Right kidney (tissue), 1 donor: ENCODE measurements at regions not wholly inside any gene's neighbourhood (a gene's known extent, or its start where the extent isn't known, plus 50 kb on each side); places are given as distances from the start of the nearest gene placed in this dataset.
"Not testable (repeated sequence)": the region's sequence is repeated elsewhere in the genome, so short reads cannot be mapped to it uniquely, and the experiment has no call there.

Experiments
- DNase-seq: peaks from one replicate; pipeline ENCODE4 v3.0.0-alpha.2; 2016

DNA sequence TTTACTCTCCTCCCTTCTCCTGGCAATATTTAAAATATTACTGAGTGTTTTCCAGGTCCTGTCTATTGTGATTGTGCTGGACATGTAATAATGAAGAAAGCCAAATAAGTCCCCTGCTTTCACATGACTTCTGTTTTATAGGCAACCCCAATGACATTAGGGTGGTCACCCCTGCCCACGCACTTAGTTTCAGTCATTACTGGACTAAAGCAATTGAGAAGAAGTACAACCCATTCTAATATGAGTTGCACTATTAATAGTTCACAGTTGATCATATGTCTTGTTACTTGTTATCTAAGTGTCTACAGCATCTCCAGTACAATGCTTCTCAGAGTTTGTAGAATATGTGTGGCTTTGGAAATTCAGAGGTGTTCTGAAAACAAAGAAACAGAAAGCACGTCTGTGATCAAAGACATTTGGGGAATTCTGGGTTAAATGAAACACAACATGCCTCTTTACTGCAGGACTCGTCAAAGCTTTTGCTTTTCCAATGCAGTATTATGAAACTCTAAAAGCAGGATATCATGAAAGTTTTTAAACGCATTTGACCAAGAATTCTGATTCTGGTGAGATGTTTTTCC lies 789.5 kb downstream of the DHX35 start:
- no peak for DNase-seq

DNA sequence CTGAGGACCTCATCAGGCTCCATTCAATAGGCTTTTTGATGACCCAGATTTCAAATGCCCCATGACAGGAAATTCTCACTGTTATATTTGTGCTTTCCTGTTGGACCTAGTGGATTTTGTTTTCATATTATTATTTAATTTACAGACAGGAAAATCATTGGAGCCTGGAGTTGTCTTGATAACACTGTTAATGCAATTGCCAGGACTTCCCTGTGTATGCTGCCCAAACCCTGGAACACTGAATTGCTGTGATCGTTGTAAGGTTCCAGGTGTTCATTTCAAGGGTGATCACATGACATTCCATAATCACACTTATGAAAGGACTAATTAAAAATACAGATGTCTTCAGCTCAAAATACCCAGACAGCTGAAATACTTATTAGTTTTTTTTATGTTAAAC lies 783.2 kb downstream of the DHX35 start:
- no peak for DNase-seq

DNA sequence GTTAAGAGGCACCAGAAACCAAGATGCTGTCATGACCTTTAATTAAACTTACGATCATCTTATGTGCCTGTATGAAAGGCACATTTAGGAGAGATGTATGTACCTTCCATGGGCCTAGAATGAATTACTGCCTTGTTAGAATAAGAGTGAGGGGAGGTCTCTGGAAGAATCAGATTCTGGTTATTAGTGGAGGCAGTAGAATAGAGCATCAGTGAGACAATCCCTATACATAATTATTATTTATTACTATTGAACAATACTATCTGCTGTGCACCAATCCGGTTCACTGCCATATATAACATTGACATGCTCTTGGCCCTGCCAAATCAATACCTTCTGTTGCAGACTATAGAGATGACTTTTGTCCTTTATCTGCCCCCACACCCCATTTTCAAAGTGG lies 776.5 kb downstream of the DHX35 start:
- DNase-seq = no peak

DNA sequence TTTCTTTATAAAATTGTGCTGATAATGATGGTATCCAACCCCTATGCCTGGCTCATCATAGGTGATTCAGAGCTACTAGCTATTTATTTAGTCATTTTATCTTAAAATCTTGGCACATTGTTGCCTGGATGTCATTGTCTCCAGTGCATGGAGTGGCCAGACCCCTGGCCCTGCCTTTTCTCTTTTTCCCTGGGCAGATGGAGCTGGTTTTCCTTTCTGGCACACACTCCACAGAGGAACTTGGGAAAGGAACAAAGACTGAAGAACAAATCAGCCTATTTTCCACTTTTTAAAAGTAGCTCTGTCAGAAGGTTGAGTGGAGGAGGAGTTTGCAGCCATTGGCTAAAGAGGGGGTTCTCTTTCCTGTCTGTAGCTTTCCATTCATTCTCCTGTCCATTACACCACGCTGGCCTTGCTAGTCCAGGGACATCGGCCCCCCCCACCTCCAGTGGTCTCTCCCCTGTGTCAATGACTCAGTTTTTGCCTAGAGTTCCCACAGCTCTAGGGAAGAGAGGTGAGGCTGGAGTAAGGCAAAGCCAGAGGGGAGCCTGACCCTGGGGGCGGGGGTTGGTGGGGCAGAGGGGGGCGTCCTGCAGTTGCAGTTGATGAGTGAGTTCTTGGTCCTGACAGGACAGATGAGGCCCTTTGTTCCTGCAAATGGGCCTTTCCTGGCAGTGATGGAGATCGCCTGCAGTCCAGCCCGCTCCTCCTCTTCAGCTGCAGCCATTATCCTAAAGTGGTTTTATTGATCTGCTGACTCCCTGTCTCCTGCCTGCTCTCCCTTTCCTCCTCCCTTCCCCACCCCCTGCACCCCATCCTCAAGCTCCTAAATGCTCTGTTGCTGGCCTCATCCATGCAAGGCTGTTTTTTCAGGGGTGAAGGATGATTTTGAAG lies 774.5 kb downstream of the DHX35 start:
- DNase-seq = no peak

DNA sequence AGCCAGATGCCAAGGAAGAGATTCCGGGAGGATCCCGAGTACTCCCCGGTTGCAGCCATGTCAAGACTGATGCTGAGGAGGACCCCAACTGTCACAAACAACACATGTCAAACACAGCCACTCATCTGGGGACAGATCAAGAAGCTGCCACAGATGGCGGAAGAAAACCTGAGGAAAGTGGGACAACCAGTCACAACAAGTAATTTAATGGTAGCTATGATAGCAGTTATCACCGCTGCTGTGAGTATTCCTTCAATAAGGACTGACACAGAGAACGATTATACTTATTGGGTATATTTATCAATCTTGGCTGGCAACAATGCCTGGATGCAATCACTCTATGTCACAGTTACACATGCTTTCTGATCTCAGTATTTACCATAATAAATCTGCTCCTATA lies 763.4 kb downstream of the DHX35 start:
- not testable (repeated sequence) for DNase-seq

DNA sequence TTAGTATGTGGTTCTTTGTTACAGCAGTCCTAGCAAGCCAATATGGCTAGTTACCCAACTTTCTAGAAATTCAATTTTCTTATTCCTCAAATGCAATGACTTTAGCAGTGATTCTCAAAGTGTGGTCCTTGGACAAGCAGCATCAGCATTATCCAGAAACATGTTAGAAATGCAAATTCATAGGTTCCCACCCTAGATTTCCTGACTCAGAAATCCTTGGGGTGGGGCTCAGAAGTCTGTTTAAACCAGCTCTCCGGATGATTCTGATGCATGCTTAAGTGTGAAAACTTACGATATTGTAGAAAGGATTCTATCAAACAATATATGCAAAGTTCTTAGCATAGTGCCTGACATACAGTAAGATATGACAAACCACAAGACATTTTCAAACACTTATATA lies 757.1 kb downstream of the DHX35 start:
- DNase-seq = no peak

DNA sequence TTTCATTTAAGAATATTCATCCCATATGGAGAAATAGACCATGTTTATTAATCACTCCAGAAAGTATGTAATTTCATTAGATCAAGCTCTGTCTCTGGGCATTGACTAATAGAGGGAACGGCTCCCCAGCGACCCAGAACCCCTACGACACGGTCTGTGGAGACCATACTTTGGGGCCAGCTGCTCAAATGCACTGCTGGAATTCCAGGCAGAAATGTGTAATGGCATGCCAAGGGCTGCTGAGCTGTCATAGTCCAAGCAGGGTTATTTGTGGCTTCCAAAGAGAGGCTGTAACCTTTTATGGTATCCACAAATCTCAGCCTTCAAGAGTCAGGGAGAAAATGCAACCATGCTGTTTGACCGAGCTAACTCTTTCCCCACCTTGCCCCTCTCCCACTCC lies 755.8 kb downstream of the DHX35 start:
- DNase-seq = no peak

DNA sequence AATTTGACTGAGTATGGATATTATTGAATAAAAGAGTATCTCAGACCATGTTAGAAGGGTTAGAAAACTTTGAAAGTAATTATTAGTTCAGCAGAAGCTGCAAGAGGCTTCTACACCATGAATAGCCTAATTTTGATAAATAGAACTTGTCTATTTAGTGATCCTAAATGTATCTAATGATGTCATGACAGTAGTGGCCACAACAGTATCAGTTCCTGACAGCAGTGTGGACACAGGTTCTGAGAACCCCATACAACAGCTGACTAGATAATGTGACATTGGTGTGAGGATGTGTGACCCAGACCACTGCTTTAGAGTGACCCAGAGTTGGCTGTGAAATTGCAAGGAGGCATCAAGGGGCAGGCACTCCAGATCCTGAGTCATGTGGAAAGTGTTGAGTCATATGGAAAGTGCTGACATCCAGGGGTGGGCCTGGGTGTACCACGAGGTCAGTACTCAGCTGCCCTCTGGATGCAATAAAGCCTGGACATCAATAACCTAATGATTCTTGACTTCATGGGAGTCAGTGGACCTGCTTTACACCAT lies 754.7 kb downstream of the DHX35 start:
- DNase-seq = no peak

DNA sequence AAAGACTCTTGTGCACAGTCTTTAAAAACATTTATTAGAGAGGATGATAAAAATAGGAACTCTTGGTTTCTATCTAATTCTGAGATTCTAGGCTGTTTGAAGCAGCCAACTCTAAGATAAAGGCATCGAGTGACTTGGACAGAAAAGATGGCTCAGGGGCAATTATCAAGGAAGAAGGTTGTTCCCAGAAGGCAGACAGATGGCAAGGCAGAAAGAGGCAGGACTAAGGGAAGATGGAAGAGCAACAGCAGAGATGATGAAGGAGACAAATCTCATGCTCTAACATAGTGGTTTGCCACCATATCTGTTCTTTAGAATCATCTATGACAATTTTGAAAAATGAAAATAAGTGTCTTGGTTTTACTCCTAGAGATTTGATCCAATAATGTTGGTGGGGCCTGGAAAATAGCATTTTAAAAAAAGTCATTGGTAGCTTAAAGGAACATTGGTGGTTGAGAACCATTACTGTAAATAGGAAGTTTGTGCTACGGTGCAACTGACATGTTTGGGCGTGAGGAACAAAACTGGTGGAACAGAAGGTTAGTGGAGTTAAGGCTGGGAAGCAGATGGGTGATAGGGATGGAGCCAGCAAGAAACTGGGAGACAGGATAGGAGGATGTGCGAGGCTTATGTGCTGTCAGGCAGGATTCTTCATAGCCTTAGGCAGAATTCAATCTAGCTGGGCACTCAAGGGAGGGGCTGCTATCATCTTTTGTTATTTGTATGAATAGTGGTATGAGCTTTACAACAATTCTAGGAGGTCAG lies 751.1 kb downstream of the DHX35 start:
- no peak for DNase-seq

DNA sequence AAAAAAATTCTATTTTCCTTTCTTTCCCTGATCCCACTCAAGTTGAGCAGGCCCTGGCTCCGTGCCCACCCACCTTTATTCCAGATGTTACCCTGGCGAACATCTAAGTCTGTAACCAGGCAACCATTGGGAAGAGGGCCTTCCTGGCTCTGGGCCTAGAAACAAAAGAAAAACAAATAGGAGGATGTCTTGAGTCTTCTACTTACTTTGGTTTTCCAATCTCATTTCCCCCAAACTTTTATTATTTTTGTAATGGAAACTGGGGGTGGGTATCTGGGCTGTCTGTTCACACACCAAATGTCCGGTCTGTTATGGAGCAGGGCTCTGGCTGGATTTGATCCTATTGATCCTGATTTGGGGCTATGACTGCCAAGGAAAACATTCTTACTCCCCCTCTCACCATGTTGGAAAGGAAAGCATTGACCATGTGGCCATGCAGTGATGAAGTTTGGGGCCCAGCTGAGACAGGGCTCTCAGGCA lies 744.1 kb downstream of the DHX35 start:
- no peak for DNase-seq

DNA sequence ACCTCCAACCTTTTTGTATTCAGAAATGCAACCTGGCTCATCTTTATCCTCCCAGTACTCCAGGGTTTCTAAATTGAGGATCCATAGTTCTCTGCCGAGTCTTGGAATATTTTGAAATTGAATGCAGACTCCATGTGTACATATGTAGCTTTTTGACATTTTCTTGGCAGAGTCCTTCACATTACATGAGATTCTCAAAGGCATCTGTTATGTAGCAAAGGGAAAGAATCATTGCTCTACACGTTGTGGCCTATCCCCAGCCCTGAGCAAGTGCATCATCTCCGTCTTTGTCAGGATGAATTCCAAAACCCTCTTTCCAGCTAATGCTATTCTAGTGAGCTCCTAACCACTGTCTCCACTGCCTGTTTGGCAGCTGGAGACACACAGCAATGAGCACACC lies 742.9 kb downstream of the DHX35 start:
- DNase-seq = no peak

DNA sequence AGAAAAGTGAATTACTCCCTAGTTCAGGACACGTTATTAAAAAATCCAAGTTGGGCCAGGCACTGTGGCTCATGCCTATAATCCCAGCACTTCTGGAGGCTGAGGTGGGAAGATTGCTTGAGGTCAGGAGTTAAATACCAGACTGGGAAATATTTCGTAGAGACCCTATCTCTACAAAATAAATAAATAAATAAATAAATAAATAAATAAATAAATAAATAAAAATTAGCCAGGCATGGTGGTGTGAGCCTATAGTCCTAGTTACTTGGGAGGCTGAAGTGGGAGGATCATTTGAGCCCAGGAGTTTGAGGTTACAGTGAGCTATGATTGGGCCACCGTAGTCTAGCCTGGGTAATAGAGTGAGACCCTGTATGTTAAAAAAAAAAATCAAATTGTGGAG lies 741.2 kb downstream of the DHX35 start:
- DNase-seq = not testable (repeated sequence)

DNA sequence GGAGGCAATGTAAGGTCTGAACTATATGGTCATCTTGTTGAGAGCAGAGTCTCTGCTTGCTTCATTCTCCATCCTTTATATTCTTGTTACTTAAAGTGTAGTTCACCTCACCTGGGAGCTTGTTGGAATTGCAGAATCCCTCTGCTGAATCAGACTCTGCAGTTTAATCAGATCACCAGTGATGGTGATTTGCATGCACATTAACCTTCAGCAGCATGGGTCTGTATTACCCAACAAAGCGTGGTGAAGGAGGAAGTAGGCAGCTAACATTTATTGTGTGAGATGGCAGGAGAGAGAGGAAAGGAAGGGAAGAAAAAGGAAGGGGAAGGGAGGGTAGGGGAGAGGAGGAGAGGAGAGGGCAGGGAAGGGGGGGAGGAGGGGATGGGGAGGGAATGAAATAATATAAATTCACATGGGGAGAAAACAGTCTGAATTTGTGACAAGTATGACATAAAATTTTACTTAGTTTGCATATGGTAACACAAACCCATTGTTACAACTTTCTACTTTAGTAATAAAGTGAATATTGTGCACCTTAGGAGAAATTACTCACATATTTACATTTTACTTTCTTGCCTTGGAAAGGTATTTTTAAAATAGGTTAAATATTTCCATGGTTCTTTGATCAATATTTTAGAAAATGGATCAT lies 740.7 kb downstream of the DHX35 start:
- DNase-seq = no peak

DNA sequence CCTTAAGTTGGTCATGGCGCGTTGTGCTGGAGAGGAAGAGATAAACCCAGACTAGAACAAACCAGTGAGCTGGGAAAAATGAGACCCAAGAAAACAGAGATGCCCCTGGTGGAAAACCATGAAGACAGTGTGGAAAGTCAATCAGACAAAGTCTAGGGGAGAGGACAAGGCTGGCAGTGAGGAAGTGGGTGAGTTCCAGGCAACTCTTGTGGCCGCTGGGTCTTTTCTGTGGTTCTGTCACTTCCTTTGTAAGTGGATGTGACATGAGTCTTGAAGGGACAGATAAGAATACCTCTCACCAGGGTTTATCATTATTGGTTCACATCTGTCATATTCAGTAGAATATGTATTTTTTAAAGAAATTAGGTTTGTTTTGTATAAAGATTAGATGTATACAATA lies 738.4 kb downstream of the DHX35 start:
- no peak for DNase-seq

DNA sequence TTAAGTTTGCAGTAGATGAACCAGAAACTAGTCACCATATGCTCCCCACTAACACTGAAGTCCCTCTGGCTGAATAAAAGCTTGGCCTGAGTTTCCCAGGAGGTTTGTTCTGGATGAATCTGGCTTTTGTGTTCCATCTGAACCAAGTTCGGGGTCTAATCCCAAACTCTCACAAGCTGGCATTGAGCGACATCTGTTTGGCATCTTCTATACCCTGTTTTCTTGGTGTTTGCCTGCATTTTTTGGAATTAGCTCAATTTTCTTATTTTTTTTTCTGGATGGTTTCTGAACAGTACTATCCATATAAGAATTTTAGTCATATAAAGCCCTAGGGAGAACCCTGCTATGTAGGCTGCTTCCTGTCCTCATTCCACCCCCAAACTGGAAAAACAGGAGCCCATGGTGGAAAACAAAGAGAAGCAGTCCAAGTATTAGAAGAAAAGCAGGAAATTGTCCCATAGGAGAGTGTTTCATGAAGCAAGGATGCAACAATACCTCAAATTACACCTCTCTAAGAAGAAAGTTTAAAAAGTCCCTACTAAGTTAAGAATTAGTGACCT lies 737.1 kb downstream of the DHX35 start:
- DNase-seq = no peak

DNA sequence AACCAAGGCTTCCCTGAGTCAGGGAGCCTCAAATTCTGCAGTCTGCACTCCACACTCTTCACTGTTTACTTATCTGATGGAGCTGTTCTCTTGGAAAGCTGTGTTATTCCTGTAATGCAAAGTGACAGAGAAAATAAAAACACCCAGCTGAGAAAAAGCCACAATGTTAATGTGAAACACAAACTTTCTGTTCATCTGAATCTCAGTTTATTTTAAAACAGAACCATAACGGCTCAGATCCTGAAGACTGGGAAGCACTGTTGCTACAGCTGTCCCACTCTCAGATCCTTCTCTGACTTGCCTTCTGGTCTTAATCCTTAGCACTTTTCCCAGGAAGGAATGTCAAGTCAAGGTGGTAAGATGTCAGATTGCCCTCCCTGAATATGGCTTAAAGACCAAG lies 736.6 kb downstream of the DHX35 start:
- no peak for DNase-seq

DNA sequence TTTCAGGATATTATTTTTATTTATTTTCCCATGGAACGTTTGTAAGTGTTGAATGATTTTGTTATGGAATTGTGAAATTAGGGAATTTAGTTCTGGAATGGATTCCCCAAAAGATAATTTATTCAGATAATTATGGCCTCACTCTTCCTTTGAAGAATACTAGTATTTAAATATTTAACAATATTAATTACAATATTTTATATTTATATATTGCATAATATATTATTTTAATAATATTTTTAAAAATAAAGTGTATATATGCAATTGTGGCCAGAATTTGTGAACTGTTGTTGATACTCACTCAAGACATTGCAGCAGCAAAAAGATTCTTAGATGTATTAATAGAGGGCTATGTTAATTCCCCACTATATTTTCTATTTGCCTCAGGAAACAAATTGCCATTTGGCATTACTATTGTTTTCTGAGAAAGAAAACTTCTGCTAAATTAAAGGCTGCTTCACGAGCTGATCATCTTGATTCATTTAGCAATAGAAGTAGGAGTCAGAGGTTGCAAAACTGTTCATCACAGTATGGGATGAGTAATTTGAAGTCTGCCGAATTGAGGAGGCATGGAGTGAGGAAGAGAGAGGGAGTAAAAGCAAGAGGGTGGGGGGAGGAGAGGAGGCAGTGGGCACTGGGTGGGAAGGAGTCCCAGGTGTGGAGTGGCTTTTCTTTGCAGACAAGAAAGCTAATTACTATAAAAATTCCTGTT lies 729.2 kb downstream of the DHX35 start:
- DNase-seq = no peak

DNA sequence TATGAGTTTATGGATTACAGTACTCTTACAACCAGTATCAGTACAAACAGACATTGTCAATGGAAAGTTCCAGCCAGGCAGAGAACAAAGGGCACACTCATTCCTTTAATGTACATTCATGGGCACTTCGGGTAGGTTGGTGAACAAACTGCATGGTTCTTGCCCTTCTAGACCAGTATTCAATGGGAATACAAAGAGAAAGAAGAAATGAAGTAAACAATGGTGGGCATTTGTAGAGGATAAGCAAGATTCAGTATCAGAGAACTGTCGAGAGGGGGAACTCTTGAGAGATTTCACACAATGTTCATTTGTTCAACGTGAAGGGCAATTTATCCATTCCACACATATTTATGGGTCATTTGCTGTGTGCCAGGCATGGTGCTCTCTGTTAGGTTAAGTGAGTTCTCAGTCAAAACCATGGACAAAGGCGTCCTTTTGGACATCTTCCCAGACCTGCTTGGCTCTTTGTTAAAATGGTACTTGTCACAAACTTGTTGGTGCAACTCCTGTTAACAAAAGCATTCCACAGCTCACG lies 714.8 kb downstream of the DHX35 start:
- DNase-seq = no peak

DNA sequence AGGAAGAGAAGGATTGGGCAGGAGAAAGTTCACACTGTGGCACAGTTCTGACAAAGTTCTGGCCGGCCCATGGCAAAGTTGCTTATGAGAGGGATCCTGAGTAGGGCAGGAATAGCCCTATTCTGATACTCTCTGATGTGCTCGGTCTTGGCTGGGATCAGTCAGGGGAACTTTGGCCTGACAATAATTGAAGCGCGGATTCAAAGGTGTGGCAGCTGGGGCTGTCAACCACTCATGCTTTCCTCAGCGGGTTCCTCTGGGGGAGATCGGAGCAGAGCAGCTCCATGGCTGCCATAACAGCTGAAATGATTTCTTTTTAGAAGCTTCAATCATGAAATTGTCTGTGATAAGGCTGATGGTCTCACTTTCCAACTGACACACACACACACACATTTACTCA lies 714.1 kb downstream of the DHX35 start:
- no peak for DNase-seq

DNA sequence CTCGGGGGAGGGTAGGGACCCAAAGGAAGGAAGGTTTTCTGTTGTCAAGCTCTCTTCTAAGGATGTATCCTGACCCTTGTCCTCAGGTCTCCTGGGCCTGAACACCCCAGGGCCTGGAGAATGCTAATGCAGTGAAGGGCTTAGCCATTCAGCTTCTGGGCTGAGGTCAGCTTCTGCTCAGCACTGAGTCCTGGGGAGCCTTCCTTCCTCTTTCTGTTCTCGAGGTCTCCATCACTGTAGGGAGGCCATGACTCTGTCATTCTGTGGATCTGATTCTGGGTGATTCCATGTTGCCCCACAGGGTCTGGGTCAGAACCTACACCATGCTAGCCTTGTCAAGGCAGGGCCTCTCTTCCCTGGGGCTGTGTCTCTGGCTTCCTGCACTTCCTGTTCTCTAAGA lies 712.7 kb downstream of the DHX35 start:
- no peak for DNase-seq

DNA sequence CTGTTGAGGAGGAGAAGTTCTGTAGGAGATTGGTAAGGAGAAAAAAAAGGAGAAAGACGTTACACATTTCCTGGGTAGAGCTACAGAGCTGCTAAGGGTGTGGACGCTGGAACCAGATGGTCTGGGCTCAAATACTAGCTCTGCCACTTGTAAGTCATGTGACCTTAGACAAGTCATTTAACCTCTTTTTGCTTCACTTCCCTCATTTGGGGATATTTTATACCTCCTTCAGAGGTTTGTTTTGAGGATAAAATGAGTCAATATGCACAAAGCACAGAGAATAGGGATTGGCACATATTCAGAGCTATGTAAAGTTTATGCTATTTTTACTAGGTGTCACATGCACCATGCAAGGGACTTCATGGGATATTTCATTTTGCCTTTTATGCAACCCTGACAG lies 708.8 kb downstream of the DHX35 start:
- no peak for DNase-seq
